Loucy (cell line): ENCODE measurements at regions not wholly inside any gene's neighbourhood (a gene's known extent, or its start where the extent isn't known, plus 50 kb on each side); places are given as distances from the start of the nearest gene placed in this dataset.

Experiments used
- CTCF ChIP-seq: fragments of 200-600 bp; sonication (generic); conservative IDR thresholded peaks from 2 replicates; pipeline ENCODE4 v1.5.1; 2014; ENCODE audit warnings: mild to moderate bottlenecking, antibody characterized with exemption, low read length
- EZH2phosphoT487 ChIP-seq: fragments of 200-600 bp; IDR thresholded peaks from 2 replicates; pipeline ENCODE4 v1.6.1; 2018; ENCODE audit warnings: antibody characterized with exemption, mild to moderate bottlenecking, moderate library complexity, borderline replicate concordance

GRCh38 chr11:79940165-79940564 lies 499.3 kb upstream of the TENM4 start:
- TF ChIP-seq CTCF (no peak), EZH2phosphoT487 (no peak)
